HG02763 (cell line): ENCODE measurements at regions not wholly inside any gene's neighbourhood (a gene's known extent, or its start where the extent isn't known, plus 50 kb on each side); places are given as distances from the start of the nearest gene placed in this dataset.
"Not testable (repeated sequence)": the region's sequence is repeated elsewhere in the genome, so short reads cannot be mapped to it uniquely, and the experiment has no call there.

Experiments
- ATAC-seq: cut with Tn5 transposase; IDR thresholded peaks from one replicate; pipeline ENCODE4 v1.9.1; 2021; ENCODE audit warnings: mild to moderate bottlenecking, moderate library complexity; ENCODE audit not compliant: unreplicated experiment

- ATAC-seq: no peak
These were observed 373.5 kb downstream of the HTR1B start for GRCh38 chr6:77089776-77090175.

- not testable (repeated sequence) for ATAC-seq
These were observed 375.4 kb downstream of the HTR1B start for GRCh38 chr6:77087794-77088318.

GRCh38 chr6:77074037-77074713 is 389.1 kb downstream of the HTR1B start:
- ATAC-seq: no peak

GRCh38 chr6:77073410-77073760 is 389.9 kb downstream of the HTR1B start:
- no peak for ATAC-seq

DNA sequence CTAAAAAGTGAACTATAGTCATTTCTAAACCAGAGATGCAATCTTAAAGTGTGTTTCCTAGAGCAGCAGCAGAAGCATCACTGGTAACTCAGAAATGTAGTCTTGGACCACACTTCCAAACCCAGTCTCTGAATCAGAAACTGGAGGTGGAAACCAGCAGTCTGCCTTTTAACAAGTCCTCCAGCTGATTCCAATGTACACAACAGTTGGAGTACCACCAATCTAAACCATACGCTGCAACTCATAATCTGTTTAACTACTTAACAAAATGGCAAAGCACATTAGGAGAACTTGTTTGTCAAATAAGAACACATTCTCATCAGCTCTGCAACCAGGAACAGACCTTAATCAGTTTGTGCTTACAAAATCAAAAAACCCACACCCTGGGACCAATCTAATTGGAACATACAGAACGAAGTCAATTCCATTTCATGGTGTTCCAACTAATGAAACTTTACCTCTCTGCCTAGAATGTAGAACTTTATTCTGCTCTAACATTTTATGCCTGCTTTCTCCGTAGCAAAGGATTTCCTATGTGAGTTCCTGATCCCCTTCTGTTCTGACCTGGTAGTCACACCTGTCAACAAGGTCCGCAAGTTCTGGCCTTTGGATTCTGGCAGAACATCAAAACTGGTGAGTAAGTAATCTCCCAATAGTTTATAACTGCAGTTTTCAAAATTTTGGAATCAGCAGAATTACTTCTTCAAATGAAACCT is 390.4 kb downstream of the HTR1B start:
- ATAC-seq: no peak

- no peak for ATAC-seq
These were observed 399.8 kb downstream of the HTR1B start for GRCh38 chr6:77063494-77063893.

- ATAC-seq: no peak
These were observed 407.6 kb downstream of the HTR1B start for GRCh38 chr6:77055711-77056110.

- ATAC-seq: no peak
These were observed 422.6 kb downstream of the HTR1B start for GRCh38 chr6:77040568-77041195.

DNA sequence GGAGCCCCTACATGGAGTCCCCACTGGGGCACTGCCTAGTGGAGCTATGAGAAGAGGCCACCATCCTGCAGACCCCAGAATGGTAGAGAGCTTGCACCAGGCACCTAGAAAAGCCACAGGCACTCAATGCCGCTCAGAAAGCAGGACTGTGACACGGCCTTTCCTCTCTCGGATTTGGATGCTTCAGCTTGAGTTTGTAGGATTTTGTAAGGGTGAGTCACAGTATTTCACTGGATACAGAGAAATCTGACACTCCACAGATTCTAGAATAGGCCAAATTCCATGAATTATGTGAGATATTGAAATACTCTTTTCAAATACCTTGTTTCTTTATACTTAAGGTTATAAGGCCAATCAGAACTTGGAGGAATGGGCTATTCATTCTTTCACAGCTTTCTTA is 424.5 kb downstream of the HTR1B start:
- no peak for ATAC-seq

GRCh38 chr6:77037439-77037838 is 425.9 kb downstream of the HTR1B start:
- ATAC-seq: no peak

- no peak for ATAC-seq
These were observed 426.9 kb downstream of the HTR1B start for GRCh38 chr6:77036400-77036799.

DNA sequence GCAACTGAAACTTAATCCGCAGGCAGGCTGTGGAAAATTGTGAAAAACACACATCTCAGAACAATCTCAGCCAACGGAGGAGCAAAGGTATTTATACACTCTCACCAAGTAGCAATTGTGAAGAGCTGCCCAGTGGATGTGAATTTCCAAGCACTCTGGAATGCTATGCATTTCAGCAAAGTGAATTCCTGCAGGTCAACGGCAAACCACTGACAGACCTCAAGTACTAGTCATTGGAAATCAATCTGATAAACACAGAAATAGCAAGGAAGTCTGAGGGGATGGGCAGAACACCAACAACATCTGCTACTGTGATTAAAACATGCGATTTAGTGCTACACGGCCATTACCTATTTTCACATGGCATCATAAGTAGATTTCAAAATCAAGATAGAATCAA is 429.1 kb downstream of the HTR1B start:
- no peak for ATAC-seq

GRCh38 chr6:77030929-77031674 is 432.2 kb downstream of the HTR1B start:
- no peak for ATAC-seq

DNA sequence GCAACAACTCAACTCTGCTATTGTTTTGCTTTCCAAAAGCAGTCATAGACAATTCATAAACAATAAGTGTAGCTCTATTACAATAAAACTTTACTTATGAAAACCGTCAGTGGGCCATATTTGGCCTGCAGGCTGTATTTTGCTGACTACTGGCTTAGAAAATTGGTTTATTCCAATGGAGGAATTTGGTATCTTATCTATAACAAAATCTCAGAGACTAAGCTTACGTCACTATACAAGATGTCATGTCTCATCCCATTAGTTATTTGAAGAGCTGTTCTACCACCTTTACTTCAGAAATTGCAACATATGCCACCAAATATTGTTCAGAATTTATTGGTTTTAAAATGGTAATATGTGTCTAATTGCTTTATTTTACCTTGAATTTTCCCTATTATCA is 436.9 kb downstream of the HTR1B start:
- no peak for ATAC-seq

DNA sequence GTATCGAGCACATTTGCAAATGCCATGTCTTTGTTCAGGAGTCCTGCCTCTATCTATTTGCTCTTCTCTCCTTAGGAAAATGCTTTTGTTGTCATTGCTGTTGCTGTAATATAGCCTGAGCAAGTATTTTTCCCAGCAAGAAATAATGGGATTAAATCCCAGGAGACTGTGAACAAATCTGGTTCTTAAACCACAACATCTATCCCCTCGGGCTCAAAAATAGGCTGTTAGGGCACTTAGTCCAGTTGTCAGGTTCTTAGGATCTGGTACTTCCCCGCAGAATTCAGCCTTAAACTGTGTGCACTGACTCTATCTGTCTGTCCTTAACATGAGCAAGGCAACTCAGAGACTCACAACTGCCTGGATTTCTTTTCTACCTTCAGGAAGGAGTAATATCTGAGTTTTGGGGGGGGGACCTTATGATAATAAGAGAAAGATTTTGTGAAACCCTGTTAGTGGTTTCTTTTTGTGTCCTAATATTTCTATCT is 437.5 kb downstream of the HTR1B start:
- ATAC-seq: no peak

DNA sequence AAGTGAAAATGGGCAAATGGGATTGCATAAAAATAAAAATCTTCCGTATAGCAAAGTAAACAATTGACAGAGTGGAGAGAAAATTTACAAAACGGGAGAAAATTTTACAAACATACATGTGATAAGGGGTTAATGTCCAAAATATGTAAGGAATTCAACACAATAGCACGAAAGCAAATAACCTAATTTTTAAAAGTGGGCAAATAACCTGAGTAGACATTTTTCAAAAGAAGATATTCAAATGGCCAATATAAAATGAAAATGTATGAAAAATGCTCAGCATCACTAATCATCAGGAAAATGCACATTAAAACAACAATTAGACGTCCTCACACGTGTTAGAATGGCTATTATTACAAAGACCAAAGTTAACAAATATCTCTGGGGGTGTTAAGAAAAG is 441.5 kb downstream of the HTR1B start:
- ATAC-seq: no peak

- no peak for ATAC-seq
These were observed 442.1 kb downstream of the HTR1B start for GRCh38 chr6:77021232-77021631.

- no peak for ATAC-seq
These were observed 444.2 kb downstream of the HTR1B start for GRCh38 chr6:77019081-77019480.

- no peak for ATAC-seq
These were observed 445.8 kb downstream of the HTR1B start for GRCh38 chr6:77017537-77017936.

DNA sequence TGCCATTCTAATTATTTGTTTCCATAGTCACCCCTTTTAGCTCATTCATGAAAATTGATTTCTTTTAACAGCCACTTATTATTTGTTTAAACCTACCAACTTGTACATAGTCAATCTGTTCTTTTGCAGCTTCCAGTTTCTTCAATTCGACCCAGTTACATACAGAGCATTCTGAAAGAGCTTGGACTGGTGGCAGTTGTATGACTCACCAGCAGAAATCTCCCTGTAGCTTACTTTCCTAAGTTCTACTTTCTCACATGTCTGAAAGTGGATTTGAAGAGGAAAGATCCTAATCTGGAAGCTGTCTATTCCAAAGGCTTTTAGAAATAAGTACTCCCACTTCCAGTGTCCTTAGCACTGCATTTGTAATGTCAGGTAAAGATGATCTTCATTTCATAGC is 447.9 kb downstream of the HTR1B start:
- no peak for ATAC-seq

DNA sequence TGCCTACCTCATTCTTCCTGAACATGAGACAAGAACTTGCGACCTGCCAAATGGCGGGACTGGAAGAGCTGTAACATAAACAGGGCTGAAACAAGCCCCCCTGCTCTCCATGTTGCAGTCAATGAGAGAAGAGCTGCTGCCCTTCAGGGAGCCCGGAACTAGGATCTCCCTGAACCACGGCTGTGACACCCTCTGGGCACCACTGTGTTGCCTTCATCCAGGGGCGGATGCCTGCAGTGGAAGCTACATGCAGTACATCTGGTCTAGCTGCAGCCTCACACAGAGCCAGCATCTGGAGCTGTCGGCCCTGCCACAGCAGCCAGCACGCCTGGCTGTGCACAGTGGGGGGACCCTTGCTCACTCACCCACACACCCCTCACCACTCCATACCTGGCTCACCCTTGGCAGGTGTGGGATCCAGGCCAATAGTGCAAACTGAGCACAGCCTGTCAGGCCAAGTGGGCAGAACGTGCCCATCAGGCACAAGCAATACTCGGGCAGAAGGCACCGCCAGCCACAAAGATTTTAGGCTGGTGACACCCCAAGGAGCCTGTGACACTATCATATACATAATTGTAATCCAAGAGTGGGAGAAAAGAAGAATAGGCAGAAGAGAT is 451.3 kb downstream of the HTR1B start:
- no peak for ATAC-seq
